NCI-H526 (cell line): ENCODE measurements at regions not wholly inside any gene's neighbourhood (a gene's known extent, or its start where the extent isn't known, plus 50 kb on each side); places are given as distances from the start of the nearest gene placed in this dataset.

ENCODE experiments used
- DNase-seq, 2 experiments: peaks; one replicate each; lab custom pipeline; 2025; lab: John Stamatoyannopoulos, UW

DNA sequence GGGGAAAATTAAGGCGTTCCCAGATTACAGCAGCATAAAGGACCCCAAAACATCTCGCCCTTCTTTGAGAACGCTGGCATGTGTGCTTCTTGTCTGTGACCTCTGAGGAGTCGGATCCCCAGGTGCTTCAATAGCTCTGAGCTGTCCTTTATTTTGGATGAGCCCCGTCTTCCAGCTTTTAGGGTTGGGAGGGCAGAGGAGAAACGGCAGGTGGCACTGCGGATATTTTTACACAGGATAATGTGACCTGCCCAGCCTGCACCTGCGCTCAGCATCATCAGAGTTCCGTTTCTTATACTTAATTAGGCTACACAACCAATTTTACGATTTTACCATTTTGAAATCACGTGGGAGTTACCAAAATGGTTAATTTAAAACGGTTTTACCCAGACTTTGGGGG lies 147.7 kb upstream of the RPS6KA2 start:
- peak in 1 of 2 experiments; percentile 10 for DNase-seq

DNA sequence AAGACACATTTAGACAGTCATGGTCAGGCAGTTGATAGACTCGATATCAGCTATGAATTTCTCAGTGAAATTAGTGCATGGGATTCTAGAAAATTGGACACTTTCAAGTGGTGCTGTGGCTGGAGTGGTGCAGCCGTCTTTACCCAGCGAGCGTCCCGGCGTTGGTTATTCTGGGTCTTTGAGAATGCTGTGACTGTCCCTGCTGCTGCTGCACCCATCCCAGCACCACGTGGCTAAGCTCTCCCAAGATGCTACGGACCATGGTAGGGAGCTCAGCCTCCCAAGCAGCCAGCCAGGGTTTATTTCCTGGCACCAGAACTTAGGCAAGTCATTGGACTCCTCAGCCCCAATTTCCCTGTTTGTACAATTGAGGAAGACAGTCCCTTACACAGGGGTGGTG lies 147.2 kb upstream of the RPS6KA2 start:
- no peak for DNase-seq

DNA sequence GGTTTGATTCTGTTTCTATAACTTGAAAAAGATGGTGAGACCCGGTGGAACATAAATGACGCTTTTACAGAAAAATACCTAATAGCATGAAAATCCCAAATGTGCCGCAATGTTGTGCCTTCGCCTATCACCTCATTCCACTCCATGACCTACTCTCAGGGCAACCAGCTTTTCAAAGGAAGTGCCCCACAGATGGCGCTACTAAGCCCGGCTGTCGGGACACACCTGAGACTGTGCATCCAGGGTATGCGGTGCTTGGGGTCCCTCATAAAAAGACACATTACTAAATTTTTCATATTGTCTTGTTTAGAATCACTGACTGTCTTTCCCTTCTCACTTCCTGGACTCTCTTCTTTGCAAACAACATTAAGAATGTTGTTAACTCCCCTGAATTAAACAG lies 145.5 kb upstream of the RPS6KA2 start:
- peak in 1 of 2 experiments; percentile 26 for DNase-seq

DNA sequence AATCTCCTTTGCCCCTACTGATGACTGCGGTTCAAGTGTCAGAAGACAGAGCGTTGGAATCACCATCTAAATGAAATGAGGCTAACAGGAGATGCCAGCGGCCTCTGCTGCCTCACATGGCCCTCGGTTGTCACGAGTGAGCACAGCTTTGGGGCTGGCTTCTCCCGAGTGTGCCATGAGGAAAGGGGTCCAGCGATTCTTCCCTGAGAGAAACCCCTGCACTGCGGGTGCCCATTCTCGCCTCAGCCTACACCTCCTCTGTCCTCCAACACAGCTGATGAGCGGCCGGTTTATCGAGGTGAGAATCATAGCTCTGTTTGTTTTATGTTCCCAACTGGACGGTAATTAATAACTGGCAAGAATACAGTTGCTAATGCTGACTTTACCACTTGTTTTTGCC lies 144.7 kb upstream of the RPS6KA2 start:
- no peak for DNase-seq

DNA sequence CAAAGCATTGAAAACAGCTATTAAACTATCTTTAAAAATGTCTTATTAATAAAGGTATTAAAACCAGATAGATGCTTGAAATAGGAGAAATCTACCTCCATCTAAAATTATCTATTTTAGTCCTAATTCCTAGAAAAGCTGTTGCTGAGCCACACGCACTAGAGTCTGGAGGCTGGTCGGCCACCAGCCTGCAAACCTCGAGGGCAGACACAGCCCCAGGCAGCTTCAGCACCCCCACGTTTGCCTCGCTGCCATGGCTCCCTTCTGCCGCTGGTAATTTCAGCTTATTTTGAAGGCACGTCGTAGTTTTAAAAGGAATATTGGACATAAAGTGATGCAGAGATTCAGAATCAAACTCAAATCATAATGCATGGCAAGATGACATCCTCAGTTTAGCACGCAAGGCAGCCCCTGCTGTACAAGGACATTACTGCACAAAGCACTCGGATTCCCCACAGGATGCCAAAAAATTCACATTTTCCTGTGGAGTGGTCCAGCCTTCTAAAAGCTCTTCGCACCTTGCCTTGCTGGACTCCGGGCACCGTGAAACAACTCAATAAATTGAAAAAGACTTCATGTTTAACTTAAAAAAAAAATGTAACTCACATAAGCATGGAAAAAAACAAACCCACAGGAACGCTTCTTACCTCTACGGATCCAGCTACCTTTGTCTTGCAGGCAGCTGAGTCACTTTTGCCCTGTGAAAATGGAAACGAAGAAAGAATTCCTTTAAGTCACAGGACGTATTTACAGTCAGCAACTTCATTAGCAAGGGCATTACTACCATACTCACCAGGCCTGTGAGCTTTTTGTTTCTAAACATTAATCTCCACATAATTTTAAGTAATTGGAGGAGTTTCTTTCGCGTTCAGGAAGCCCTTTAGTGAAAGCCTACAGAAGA lies 143.4 kb upstream of the RPS6KA2 start:
- DNase-seq: no peak

DNA sequence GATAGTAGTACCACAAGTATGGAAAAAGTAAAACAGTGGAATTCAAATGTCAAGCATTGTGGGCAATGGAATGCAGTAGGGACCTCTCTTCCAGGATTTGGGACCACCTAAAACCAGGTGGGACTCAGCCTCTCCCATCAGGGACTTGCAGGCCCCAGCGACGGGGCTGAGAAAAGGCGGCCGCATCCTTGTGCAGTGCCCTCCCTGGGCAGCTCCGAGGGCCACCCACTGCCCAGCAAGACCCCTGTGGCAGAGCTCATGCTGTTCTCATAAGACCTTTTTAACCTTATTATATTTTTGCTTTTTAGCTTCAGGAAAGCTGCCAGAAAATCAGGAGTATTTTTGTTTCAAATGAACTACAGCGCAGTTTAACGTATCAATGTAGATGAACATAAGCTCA lies 142.6 kb upstream of the RPS6KA2 start:
- no peak for DNase-seq

DNA sequence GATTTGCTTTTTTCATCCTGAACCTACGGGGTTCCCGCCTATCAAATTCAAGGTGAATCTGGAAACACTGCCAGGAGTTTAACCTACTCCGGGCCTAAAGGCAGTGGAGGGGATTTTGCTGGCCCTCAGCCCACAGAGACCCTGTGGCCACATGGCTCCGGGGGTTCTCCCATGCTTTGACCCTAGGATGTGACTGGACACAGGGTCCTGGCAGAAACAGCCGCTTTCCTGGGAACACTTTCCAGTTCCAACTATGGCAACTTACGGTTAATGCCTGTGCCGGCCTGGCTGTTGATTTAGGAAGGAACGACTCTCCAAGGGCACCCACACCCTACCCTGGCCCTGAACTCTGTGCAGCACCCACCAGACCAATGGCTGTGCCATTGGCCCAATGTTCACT lies 141.7 kb upstream of the RPS6KA2 start:
- no peak for DNase-seq

DNA sequence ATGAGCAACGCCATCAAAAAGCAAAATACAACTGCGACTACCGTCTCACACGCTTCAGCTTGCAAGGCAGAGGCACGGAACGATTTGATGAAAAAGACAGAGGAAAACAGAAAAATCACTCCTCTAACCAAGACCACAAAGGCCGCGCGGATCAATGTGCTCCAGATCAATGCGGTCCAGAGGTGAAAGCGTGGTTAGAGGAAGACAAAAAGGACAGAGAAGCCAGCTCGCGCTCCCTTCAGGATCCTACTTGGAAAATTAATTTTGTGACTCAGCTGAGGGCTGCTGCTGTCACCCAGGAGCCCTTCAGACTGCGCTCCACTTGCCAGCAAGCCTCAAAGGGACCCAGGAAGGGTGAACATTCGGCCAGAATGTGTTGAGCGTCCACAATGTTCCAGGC lies 140.2 kb upstream of the RPS6KA2 start:
- no peak for DNase-seq

DNA sequence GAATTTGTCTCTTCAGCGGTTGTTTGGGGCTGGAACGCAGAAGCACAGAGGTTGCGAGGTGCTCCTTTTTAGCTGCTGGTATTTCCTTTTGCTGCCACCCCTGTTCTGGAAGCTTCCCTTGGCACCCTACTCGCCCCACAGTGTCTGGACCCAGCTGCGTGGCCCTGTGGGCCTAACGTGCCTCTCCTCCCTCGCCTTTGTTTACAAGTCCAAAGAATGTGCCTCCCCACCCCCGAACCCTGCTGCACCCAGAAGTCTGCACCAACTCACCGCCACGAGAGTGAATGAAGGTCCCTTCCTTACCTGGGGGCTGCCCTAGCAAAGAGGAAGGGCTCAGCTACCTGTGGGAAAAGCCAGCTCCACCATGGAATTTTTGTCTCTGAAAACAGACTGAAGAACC lies 139.7 kb upstream of the RPS6KA2 start:
- no peak for DNase-seq

DNA sequence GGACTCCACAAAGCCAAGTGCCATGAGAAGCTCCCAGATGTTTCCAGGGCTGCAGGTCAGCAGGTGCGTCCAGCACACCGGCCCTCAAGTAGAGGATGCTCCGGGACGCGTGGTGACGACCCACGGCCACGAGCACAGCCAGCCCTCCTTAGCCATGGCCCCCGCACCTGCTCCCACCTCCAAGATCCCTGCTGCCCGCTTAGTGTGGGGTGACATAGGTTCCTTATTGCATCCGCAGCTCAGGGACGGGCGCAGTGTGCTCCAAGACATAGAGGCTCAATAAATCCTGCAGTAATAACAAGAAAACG lies 138.1 kb upstream of the RPS6KA2 start:
- DNase-seq: no peak

DNA sequence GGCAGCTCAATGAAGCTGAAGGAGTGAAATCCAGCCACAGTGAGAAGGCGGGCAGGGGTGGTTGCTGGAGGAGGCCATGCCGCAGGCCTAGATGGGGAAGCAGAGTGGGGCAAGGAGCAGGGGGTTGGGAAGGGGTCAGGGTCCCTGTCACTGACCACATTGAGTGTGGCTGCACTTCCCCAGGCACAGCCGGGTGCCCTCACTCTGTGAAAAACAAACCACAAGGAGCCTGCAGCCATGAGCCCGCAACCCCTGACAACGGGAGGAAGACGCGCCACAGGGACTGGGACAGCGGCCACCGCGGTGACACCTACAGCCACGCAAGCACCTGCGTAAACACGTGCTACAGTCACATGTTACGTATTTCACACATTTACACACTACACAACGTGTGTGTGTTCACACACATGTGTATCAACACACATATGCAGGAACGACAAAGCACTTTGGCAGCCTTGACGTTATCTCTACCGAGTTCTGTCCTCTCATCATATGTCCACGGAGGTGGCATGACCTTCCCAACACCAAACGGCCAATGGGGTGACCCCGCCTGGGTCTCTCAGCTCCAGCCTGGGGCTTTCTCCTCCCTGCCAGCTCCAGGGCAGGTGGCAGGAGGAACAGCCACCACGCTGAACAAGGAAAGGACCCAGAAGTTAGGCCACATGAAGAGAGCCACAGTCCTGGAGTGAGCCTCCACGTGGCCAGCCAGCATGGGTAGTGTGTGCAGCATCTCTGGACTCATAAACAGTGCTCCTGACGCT lies 137.6 kb upstream of the RPS6KA2 start:
- DNase-seq: no peak

DNA sequence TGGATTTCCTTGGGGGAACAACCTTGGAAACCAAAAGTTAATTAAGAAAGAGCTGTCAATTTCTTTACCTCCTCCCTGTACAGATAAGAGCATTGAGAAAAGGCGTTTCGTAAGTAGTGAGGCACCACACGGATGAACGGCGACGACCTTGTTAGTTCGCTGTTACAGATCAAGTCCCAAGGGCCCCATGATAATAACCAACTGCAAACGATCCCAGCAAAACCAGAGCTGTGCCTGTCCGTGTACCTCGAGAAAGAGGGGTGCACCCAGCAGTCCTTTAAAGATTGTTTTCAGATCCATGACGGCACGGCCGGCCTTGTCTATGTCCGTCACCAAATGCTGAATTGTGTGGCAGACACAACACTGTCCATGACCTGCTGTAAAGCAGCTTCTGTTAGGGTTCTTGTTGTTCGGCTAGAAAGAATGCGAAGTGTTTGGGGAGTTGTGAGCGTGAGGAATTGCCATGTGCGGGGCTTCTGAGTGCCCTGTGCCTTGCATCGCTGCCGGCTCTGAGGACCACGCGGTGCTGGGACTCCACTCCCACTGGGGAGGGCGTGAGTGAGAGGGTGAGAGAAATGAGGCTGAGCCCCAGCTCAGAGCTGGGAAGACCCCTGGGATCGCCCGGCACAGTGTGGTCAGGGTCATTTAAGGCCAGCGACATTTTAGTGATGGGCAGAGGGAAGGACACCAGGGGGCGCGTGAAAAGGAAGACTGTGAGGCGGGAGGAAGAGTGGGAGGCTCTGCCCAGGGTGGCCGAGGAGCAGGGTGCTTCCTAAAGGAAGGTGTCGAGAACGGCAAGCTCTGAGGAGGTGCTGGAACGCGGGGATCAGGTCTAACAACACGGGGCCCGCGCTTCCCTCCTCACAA lies 136.8 kb upstream of the RPS6KA2 start:
- DNase-seq: no peak

DNA sequence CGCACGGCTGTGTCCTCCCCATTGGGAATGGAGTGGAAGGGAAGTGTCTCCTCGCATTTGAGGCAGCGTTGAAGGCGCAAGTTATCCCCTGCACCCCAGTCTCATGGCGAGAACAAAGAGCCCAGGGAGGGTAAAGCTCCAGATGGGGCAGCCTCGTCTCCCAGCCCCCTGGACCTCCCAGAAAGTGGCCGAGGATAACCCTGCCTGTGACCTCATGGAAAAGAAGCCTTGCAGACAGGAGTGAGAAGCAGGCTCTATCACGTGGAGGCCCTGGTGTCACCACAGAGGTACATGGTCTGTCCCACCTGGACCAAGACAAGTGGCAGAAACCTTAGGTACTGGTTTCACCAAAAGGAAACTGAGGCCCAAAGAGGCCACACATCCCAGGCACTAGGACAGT lies 134.8 kb upstream of the RPS6KA2 start:
- no peak for DNase-seq

DNA sequence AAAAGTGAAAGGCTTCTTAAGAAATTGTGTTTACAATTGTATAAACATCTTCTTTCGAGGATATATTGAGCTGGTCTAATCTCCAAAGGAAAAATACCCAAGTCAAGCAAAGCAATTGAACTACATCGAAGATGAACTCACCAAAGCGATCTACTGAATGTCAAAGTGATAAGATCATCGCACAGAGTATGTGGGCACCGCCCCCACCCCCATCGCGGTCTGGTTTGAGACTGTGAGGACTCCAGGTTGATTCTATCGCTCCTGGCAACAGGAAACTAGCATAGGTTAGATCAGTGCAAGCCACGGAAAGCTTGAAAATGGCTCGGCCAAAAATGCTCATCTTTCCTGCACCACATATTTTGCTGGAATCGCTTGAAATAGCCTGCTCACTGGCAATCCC lies 133.2 kb upstream of the RPS6KA2 start:
- no peak for DNase-seq

DNA sequence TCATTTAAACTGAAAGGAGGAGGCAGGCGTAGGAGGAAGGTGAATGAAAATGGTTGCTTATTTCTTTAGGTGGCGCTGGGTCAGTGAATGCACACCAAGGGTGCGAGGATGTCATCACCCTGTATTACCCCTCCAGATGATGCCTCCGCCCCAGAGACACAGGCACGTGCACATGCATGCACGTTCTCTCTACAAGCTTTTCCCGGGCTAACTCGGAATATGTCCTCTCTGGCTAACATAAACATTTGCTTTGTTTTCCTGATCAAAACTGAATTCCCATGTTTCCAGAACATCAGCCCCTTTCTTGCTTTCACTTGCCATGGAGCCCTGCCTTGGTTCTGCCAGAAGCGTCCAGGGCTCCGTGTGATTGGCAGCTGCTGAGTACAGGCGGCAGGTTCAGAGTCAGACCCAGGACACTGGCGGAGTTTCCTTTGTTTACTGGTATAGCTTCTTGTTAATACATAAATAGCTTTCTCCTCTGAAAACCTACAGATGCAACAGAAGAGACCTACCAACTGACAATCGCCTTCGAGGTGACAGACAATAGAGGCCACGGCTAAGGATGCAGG lies 131.2 kb upstream of the RPS6KA2 start:
- DNase-seq: no peak

DNA sequence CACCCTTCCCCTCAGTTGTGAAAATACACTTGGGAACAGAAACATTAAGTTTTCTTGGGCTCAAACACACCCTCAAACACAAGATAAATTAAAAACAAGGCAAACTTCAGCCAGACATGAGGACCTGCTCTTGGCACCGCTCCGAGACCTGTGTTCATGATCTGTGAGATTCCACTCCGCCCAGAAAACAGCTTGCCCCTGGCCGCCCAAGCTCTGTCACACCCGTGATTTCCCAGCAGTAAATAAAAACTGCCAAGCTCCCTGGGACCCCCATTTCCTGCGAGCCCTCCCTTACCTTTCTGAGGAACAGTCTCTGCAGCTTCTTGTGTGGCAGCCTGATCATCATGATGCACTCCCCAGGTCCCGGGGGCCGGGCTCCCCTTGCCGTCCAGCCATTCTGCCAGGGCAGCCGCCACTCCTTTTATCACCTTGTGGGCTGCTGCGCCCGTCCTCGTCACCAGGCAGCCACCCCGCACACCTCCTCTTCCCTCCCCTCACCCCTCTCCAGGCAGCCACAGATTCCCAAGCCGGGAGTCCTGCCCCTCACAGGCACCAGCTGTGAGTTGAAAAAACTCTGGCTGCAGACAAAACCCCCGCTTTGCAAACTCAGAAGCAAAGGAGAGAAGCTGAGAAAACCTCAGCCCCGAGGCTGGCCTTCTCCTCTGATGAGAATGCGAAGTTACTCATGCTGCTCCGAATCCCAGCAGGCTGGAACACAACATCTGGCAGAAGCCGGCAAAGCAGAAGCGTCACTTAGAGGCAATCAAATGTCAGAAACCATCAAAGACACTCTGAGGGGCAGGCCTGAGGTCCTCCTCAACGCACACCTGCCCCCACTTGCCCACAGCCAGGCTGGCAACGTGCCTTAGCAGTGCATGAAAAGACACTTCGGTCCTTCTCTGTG lies 130.4 kb upstream of the RPS6KA2 start:
- DNase-seq: no peak

DNA sequence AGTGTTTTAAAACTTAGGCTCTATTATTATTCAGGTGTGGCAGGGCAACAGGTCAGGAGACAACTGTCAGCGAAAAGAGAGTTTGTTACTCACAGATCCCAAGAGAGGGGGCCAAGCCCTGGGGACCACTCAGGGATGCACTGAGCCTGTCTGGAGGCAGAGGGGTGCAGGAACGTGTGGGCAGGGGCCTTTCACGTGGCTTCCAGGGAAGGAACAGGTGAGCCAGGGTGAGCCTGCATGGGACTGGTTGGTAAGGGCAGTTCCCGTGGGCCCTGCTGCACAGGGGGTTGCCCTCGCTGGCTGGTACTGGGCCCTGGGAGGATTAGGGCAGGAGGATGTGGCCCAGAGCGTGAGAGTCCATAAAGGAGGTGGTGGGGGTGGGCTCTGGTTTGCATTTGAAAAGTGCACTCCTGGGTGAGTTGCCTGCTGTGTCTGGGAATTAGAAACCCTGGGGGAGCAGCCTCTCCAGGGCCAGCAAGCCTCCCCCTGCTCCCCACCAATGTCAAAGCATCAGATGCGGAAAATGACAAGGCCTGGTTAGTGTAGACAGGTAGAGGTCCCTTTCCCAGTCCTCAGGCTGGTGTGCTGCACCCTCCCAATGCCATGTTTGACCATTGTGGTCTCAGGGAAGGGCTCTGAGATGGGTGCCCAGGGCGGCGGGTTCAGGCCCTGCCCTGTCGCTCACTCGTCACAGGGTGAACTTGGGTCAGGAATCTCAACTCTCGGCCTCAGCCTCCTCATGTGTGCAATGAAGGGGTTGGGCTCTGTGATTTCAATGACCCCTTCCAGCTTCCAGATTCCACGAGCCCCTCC lies 127.4 kb upstream of the RPS6KA2 start:
- no peak for DNase-seq

DNA sequence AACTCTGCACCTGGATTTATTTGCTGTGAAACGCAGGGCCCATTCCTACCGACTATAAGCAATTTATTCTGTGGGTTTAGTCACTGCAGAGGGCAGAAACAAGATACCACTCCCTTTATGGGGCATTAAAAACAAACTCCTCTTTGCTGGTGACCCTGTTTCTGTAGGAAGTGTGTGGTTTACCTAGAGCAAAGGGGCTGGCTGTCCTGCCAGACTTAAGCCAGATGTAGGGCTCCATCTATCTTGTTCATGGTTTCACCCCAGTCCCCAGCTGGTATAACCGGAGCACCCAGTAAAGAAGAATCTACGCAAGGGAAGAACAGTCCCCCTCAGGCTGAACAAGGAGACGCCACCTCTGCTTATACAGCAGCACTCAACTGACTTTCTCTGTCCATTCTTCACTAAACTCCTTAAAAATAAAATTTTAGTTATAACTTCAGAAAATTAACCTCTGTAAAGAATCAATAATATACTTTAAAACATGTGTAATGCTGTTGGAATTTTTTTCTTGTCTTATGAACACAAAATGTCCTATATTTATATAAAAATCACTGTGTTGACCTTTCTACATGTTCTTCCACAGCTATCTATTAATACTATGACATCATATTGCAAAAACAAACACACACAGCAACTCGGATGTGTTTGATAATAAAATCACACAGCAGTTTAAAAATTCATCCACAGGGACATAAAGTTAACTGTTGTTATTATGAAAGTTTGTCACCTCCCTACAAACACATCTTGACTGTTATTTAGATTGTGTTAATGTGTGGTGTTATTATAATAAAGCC lies 126.1 kb upstream of the RPS6KA2 start:
- DNase-seq: no peak

DNA sequence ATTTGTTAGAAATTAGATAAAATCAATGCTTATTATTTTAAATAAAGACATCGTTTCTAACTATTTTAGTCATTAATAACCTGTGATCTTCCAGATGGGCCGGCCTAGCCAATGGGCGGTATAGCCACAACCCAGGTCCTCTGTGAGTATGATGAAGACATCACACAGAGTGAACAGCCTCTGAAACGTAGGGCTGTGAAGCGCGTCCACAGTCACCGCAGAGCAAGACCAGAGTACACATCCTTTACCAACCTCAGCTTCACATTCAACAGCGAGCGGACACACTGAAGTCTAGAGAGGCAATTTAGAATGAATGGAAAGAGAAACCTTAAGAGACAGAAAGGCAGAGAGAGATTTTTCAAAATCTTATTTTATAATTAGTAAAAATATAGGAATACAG lies 125.0 kb upstream of the RPS6KA2 start:
- no peak for DNase-seq
